ENCODE measurements at regions not wholly inside any gene's neighbourhood (a gene's known extent, or its start where the extent isn't known, plus 50 kb on each side); places are given as distances from the start of the nearest gene placed in this dataset.

GRCh38 chr4:180434131-180434895 is 1808.9 kb upstream of the TENM3 start:
- TF ChIP-seq CTCF (conservative IDR thresholded peaks at IDR 0.05; ENCODE audit: low read depth, low read length), result no peak
- H3K4me3 ChIP-seq (ENCODE audit: low read length), result no peak overlapping the region
- no peak for DNase-seq (ENCODE audit: low read depth)

GRCh38 chr4:180436361-180436760 is 1806.8 kb upstream of the TENM3 start:
- no peak for TF ChIP-seq CTCF (conservative IDR thresholded peaks at IDR 0.05; ENCODE audit: low read depth, low read length)
- DNase-seq (ENCODE audit: low read depth), result no peak
- no peak overlapping the region for H3K4me3 ChIP-seq (ENCODE audit: low read length)

GRCh38 chr4:180437601-180438000 is 1805.6 kb upstream of the TENM3 start:
- no peak for TF ChIP-seq CTCF (conservative IDR thresholded peaks at IDR 0.05; ENCODE audit: low read depth, low read length)
- DNase-seq (ENCODE audit: low read depth), result no peak

GRCh38 chr4:180448306-180448705 is 1794.9 kb upstream of the TENM3 start:
- H3K4me3 ChIP-seq (ENCODE audit: low read length), result no peak overlapping the region
- no peak for TF ChIP-seq CTCF (conservative IDR thresholded peaks at IDR 0.05; ENCODE audit: low read depth, low read length)
- no peak for DNase-seq (ENCODE audit: low read depth)

More at GRCh38 chr4:180437601-180438000, 1805.6 kb upstream of the TENM3 start:
- H3K4me3 ChIP-seq (ENCODE audit: low read length), result no peak overlapping the region

GRCh38 chr4:180449395-180449956 is 1793.7 kb upstream of the TENM3 start:
- no peak overlapping the region for H3K4me3 ChIP-seq (ENCODE audit: low read length)
- DNase-seq (ENCODE audit: low read depth), result no peak
- TF ChIP-seq CTCF (conservative IDR thresholded peaks at IDR 0.05; ENCODE audit: low read depth, low read length), result peak; percentile 87

GRCh38 chr4:180455226-180455625 is 1788.0 kb upstream of the TENM3 start:
- no peak for DNase-seq (ENCODE audit: low read depth)
- H3K4me3 ChIP-seq (ENCODE audit: low read length), result no peak overlapping the region
- TF ChIP-seq CTCF (conservative IDR thresholded peaks at IDR 0.05; ENCODE audit: low read depth, low read length), result no peak

GRCh38 chr4:180456928-180457327 is 1786.3 kb upstream of the TENM3 start:
- no peak overlapping the region for H3K4me3 ChIP-seq (ENCODE audit: low read length)
- TF ChIP-seq CTCF (conservative IDR thresholded peaks at IDR 0.05; ENCODE audit: low read depth, low read length), result peak; percentile 21
- no peak for DNase-seq (ENCODE audit: low read depth)

All from retinal pigment epithelial cell (primary cell).